HG02884 (cell line): ENCODE measurements at regions not wholly inside any gene's neighbourhood (a gene's known extent, or its start where the extent isn't known, plus 50 kb on each side); places are given as distances from the start of the nearest gene placed in this dataset.

Experiments
- ATAC-seq: cut with Tn5 transposase; IDR thresholded peaks from one replicate; pipeline ENCODE4 v1.9.1; 2021; ENCODE audit warnings: mild to moderate bottlenecking, moderate library complexity; ENCODE audit not compliant: unreplicated experiment

- ATAC-seq: no peak
These were observed 216.3 kb upstream of the PRR20A start for GRCh38 chr13:56924401-56924800.

- no peak for ATAC-seq
These were observed 208.6 kb upstream of the PRR20A start for GRCh38 chr13:56932104-56932503.

DNA sequence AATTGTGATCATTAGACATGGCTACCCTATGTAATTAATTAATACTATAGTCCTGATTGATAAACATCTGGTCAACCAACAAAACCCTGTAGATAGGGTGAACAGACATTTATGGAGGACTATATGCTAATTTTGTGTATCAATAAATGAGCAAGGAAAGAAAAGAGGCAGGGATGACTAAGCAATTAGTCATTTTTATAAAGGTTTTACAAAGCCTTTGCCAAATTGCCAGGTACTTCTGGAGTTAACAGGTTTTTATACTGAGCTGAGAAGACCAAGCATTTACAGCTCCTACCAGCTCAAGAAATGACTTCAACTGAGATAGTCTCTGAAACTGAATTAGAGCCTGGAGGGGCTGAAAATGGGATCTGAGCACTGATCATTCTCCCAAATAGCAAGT is 186.8 kb upstream of the PRR20A start:
- no peak for ATAC-seq

DNA sequence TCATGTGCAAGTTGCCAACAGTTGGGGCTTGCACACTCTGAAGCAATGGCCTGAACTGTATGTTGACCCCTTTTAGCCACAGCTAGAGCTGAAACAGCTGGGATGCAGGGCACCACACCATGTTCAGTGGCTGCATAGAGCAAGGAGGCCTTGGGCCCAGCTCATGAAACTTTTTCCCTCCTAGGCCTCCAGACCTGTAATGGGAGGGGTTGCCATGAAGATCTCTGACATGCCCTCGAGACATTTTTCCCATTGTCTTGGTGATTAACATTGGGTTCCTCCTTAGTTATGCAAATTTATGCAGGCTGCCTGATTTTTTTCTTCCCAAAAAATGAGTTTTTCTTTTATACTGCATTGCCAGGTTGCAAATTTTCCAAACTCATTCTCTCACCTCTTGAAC is 165.1 kb upstream of the PRR20A start:
- no peak for ATAC-seq

DNA sequence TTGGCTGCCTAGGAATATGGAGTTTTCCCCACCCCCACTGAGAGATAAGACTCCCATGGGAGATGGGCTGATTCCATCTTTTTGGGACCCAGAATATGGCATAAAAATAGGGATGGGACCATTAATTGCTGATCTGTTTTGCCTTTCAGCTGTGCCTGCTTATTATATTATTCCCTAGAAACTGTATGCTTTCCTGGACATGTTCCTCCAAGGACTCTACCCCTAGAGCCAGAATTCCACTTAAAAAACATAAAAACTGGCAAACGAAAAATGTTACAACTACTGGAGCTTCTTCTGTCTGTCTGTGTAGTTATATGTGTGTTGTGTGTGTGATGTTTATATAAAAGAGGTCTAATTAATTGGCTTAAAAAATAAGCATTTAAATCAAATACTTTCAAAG is 159.9 kb upstream of the PRR20A start:
- ATAC-seq: no peak

- no peak for ATAC-seq
These were observed 154.6 kb upstream of the PRR20A start for GRCh38 chr13:56986121-56986520.

- ATAC-seq: no peak
These were observed 152.2 kb upstream of the PRR20A start for GRCh38 chr13:56988543-56988942.

DNA sequence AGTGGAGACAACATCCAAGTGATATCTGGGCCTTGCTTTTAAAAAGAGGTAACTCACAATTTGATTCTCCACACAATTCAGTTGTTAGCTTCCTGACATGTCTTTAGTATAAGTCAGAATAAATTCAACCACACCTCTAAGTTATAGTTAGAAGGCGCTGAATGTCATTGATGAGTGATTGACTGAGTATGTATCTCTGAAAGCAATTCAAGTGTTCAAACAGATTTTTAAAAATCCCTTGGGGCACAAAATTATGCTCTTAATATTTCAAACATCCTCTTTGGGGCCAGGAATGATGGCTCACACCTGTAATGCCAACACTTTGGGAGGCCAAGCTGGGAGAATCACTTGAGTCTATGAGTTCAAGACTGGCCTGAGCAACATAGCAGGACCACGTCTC is 137.0 kb upstream of the PRR20A start:
- ATAC-seq: no peak

DNA sequence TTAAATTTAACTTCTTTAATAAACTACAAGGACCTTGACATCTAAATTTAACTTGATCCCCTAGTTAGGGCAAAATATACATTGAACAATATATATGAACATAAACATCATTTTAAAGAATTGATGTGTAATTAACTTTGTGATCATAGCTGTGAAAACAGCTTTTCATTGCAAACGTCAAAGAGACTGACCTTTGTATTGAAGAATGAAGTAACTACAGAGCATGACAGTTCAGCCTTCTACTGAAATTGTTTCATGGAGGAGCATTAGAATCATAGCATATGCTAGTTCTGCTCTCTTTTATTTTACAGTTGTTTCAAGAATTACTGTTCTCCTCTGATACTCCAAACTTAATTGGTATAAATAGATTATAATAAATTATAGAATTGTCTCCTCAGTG is 123.4 kb upstream of the PRR20A start:
- ATAC-seq: no peak

GRCh38 chr13:57018915-57019314 is 121.8 kb upstream of the PRR20A start:
- ATAC-seq: no peak

DNA sequence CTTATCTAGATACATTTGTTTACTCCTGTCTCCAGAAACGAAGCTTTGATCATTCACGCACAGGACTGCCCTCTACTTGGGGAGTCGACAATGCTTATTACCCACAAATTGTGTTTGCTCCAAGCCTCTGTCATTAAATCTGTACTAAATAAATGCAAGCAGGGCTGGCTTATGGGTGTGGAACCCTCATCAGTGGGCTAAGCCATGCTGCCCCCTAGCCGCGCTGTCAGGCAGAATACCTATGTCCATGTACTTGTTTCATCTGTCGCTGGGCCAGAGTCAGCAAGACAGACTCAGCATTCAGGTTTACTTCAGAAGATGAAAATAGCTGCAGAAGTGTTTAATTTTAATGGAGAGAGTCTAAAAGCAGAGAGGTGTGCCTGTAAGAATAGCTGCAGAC is 110.0 kb upstream of the PRR20A start:
- ATAC-seq: no peak

- ATAC-seq: no peak
These were observed 104.4 kb upstream of the PRR20A start for GRCh38 chr13:57036290-57036689.

DNA sequence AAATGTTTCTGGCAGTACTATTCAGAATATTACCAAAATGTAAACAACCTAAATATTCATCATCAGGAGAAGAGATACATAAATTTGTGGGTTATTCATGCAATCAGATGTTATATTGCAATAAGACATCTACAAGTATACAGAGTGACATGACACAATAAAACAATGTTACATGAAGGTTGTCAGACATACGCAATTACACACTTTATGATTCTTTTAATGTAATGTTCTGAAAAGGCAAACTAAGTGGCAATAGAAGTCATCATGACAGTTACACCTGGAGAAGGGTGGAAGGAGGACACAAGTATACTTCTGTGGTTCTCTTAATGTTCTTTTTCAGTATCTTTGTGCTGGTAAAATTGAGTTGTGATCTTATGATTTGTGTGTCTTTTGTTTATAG is 95.8 kb upstream of the PRR20A start:
- ATAC-seq: no peak

DNA sequence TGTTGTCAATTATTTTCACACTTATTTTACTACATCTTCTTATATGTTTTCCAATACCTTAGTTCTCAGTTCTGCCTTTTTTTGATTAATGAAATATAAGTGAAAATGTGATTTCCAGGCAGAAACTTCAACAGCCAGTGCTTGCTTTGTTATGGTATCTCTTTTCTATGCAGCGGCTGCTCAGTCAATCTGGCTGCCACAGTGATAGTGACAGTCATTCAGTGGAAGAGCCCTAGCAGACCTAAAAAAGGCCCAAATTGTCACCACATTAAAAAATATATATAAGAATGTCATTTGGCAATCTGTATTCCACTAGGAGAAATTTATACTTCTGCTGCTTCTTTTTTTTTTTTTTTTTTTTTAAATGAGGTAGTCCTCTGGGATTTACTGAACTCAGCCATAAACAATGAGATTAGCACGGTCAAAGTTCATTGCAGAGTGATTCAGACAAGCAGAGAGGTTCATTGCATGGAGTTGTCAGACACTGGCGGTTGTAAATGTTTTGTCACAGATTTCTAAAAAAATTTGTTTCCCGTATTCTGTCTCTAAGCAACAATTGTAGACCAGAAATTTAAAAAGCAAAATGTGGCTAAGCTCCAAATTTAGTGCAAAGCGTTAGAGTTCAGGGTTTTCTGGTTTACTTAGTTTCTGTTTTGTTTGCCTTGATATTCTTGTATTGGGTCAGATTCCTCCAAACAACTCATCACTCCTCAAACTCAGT is 94.7 kb upstream of the PRR20A start:
- ATAC-seq: no peak

DNA sequence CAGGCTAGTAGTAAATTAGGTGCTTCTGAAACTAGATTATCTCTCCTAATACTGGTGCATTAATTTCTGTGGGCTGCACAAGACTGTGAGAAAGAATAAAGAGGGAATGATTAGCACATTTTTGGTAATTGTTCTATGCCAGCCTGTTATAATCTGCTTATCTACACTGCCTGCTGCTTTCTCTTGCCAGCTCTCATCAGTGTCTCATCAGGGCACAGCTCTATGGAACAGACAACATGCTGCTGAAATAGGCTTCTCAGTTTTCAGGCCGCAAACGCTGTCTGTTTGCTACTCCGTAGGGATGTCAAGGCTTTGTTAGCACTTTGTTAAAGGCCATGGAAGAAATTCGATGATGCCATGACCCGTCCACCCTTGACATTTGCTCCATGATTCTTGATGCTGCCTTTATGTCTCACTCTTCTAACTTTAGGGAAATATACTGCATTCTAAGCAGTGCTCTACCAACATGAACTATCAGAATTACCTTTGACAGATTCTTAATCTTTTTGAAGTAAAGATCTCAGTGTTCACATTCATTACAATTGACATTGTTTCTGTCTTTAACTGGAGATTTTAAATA is 84.0 kb upstream of the PRR20A start:
- ATAC-seq: no peak

- ATAC-seq: no peak
These were observed 77.7 kb upstream of the PRR20A start for GRCh38 chr13:57063007-57063406.

DNA sequence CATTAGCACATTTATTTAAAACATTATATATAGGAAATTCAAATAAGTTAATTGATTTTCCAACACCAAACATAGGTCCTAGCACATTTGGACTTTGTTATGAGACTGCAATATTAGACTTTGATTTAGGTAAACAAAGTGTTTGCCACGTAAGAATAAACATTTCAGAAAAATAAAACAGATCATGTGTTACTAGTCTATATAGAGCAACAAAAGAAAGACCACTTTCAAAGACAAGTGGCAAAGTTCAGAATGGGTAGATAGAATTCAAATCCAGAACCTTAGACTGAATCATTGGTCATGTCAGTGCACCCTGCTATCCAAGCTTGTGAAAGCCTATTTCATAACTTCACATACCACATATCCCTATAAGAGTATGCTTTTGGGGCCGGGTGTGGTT is 66.7 kb upstream of the PRR20A start:
- no peak for ATAC-seq

- no peak for ATAC-seq
These were observed 65.1 kb upstream of the PRR20A start for GRCh38 chr13:57075588-57075987.

- no peak for ATAC-seq
These were observed 53.7 kb upstream of the PRR20A start for GRCh38 chr13:57087006-57087405.
